Panc1 (cell line): ENCODE measurements at regions not wholly inside any gene's neighbourhood (a gene's known extent, or its start where the extent isn't known, plus 50 kb on each side); places are given as distances from the start of the nearest gene placed in this dataset.

Experiments
- CTCF ChIP-seq: fragments of 450-650 bp; IDR thresholded peaks from 2 replicates; pipeline ENCODE4 v1.5.1; 2017; ENCODE audit warnings: mild to moderate bottlenecking
- POLR2AphosphoS5 ChIP-seq: IDR thresholded peaks from 2 replicates; pipeline ENCODE4 v1.6.1; 2012; ENCODE audit warnings: mild to moderate bottlenecking, low read depth, low read length, moderate library complexity
- REST ChIP-seq, 2 experiments: IDR thresholded peaks; 2 replicates each; pipeline ENCODE4 v1.6.1; 2011 to 2012; ENCODE audit warnings: low read depth in 2 of 2, control low read depth in 1 of 2, low read length in 1 of 2, mild to moderate bottlenecking in 1 of 2, moderate library complexity in 1 of 2; ENCODE audit not compliant: insufficient read depth in 1 of 2
- SIN3A ChIP-seq: IDR thresholded peaks from 2 replicates; pipeline ENCODE4 v1.6.1; 2012; ENCODE audit warnings: low read depth, mild to moderate bottlenecking, low read length, moderate library complexity, borderline replicate concordance; ENCODE audit not compliant: insufficient read depth
- TCF7L2 ChIP-seq: IDR thresholded peaks from 2 replicates; pipeline ENCODE4 v1.6.1; 2011; ENCODE audit warnings: mild to moderate bottlenecking, low read depth, low read length, inconsistent platforms

- no peak for TF ChIP-seq POLR2AphosphoS5
- TF ChIP-seq CTCF: no peak
- TF ChIP-seq SIN3A: no peak
- TF ChIP-seq REST (IDR thresholded peaks at IDR 0.05; ENCODE audit: insufficient read depth in 1 of 2, low read depth in 2 of 2, low read length in 1 of 2): no peak
- TF ChIP-seq TCF7L2: no peak
Observed at GRCh38 chr4:177612684-177613083, 170.4 kb upstream of the AGA start.
